GM21423 (cell line): ENCODE measurements at regions not wholly inside any gene's neighbourhood (a gene's known extent, or its start where the extent isn't known, plus 50 kb on each side); places are given as distances from the start of the nearest gene placed in this dataset.

ENCODE experiments used
- ATAC-seq: cut with Tn5 transposase; IDR thresholded peaks from one replicate; pipeline ENCODE4 v1.9.1; 2021; ENCODE audit warnings: mild to moderate bottlenecking, moderate library complexity; ENCODE audit not compliant: unreplicated experiment

DNA sequence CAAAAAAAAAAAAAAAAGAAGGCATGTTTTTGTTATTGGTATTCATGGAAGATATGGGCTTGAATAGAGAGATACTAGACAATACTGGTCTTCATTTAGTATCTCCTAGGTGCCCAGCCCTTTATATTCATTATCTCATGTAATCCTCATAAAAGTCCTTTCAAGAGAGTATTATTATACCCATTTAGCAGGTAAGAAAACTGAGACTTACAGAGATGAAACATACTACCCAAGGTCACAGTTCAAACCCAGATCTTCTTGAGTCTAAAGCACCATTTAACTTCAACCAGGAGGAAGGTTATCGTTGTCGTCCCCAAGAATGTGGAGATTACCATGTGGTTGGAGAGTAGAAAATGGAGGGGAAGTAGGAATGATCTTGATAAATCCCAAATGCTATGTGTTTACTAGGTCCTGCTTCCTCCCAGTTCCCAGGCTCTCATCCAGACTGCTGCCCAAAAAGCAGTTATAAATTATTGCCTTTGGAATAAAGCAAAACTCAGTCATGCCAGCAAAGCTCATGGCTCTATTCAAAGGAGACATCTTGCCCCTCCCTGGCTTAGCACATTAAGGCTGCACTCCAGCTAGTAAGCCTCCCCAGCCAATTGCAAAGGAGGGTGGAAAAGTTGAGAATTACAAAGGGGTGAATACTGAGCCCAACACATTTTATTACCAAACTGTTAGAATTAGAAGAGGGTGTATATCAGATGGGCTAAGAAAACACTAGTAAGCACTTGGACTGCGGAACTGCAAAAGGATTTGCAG, 163.9 kb downstream of the PIK3R1 start:
- ATAC-seq, result no peak

DNA sequence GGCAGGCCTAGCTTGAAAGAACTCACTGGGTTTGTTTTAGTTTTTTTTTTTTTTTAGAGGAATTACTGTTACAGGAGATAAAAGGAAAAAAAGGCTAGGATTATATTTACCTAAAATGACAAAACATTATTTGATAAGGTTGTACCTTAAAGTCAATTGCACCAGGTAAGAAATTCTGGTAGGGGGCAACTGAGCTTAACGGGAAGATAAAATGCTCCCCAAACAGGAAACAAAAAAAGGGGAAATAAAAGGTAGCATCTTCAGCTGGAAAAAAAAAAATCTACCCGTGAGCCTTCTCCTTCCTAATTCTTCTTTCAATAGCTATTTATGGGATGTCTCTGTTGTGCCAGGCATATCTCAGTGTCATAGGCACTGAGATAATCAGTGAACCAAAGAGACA, 164.5 kb downstream of the PIK3R1 start:
- ATAC-seq, result no peak

GRCh38 chr5:68381060-68381459, 165.5 kb downstream of the PIK3R1 start:
- no peak for ATAC-seq

GRCh38 chr5:68381909-68382308, 166.4 kb downstream of the PIK3R1 start:
- ATAC-seq, result no peak

GRCh38 chr5:68382640-68383039, 167.1 kb downstream of the PIK3R1 start:
- ATAC-seq, result no peak

- no peak for ATAC-seq
These were observed 168.3 kb downstream of the PIK3R1 start for GRCh38 chr5:68383888-68384310.

- no peak for ATAC-seq
These were observed 169.5 kb downstream of the PIK3R1 start for GRCh38 chr5:68384936-68385594.

GRCh38 chr5:68385936-68386335, 170.4 kb downstream of the PIK3R1 start:
- no peak for ATAC-seq

GRCh38 chr5:68387074-68387796, 171.7 kb downstream of the PIK3R1 start:
- no peak for ATAC-seq

DNA sequence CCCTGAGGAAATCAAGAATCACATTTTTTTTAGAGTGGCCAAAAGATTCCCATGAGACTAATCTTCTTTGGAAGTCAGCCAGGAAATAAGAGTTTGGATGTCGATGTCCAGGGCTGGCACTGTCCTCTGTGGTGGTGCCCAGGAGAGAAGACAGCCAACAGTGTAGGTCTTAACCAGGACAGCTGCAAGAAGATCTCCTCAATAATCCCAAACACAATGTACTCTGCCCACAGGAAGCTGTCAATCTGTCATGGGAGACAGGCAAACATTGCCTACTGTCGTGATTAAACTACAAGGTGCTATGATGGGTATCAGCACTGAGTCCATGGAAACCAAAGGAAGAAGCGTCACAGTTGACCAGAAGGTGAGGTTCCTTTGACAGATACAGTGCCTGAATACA, 174.1 kb downstream of the PIK3R1 start:
- no peak for ATAC-seq

- ATAC-seq, result no peak
These were observed 177.1 kb downstream of the PIK3R1 start for GRCh38 chr5:68392617-68393016.

GRCh38 chr5:68395302-68395701, 179.7 kb downstream of the PIK3R1 start:
- no peak for ATAC-seq

DNA sequence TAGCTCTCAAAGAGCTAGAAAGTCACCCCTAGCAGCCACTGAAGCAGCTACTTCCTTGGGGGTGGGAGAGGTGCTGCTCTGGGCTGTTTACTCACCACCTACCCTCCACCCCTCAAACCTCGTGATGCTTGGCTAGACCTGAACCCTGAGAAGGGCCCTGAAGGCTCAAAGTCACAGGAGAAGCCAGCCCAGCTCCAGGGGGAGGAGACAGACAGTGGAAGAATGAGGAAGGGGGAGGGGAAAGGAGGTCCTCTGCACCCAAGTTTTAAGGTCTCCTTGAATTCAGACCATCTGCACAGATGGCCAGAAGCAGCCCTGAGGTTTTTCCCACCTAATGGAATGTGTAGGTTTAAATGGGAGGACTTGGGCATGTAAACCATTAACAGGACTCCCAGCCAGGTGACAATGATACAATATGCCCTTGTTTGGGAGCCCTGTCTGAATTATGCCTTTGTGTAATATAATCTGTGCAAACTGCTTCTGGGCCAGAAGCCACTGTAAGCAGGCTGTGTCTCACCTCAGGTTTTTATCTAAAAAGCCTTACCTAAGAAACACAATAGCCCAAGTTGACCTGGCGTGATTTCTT, 180.5 kb downstream of the PIK3R1 start:
- ATAC-seq, result no peak

DNA sequence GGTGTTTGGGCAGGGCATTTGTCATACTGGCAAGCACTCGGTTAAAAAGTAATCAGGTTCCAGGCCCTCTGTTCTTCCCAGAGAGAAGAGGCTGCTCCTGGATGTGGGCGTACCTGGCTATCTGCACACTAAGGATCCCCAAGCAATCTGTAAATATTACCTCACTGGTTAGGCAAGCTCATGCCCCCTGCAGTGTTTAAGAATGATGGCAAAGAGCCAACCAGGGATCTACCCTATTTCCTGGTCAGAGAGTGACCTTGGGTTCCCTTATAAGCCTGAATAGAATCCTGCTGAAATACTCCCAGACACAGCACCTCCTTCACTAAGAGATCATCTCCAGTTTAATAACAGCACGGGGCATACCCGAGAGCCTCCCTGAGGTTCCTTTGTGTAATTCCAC, 181.2 kb downstream of the PIK3R1 start:
- ATAC-seq, result no peak

GRCh38 chr5:68398146-68398812, 182.7 kb downstream of the PIK3R1 start:
- no peak for ATAC-seq

- ATAC-seq, result no peak
These were observed 187.7 kb downstream of the PIK3R1 start for GRCh38 chr5:68403301-68403700.

DNA sequence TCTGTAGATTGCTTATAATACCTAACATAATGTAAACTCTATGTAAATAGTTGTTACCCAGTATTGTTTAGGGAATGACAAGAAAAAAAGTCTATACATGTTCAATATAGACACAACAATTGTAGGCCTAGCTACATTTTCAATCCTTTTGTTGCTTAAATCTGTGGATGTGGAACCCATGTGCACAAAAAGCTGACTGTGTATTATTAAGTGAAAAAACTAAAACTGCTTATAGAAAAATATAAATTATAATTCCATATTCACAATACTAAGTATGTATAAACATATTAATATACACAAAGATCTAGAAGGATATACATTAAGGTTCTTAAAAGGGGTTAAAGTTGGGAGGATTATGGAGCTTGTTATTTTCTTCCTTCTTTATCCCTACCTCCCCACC, 188.7 kb downstream of the PIK3R1 start:
- ATAC-seq, result no peak

- no peak for ATAC-seq
These were observed 189.6 kb downstream of the PIK3R1 start for GRCh38 chr5:68405026-68405684.

DNA sequence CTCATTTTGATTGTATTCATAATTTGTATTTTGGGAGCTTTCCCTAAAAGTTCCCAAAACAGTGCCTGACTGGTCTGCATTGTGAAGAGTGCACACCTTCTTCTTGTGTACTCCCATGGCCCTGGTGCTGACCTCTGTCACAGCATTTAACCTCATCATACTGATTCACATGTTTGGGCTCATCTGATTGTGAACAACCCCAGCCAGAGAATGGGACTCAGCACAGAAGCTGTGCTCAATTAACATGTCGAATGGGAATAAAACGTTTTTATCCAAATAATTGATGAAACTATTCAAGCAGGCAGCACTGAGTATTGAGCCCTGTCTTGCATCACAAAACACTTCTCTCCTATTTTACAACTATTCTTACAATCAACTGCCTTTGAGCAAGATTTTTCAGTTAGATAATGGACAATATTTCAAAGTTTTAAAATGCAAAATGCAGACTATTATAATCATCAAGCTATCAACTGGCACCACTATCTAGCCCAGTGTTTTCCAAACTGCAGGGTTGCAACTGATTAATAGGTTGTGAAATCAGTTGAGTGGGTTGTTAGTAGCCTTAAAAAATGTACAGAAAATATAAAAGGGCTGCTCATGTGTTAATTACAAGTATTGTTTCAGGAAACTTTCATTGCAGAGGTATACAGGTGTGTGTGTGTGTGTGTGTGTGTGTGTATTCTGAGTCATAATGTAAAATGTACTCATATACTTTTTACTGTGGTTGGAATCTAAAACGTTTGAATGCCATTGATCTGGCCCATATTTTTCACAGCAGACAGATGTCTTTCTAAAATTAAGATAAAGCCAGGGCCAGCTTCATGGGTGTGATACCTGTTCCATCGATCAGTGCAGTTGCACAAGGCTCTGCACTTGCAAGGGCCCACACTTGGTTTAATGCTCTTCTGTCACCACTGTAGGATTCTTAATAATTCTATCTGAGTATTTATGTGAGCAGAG, 190.5 kb downstream of the PIK3R1 start:
- no peak for ATAC-seq
